Activated B cell treated with CpG ODN at 0.5 μM for 24 hours (primary cell): ENCODE measurements at regions not wholly inside any gene's neighbourhood (a gene's known extent, or its start where the extent isn't known, plus 50 kb on each side); places are given as distances from the start of the nearest gene placed in this dataset.

Source experiments
- ATAC-seq: fragments of 200-7000 bp; cut with Tn5 transposase; one replicate; pipeline ENCODE4 v1.10.0; 2021; ENCODE audit warnings: low read depth, mild to moderate bottlenecking, moderate library complexity
- CTCF ChIA-PET: fragments of 350-600 bp; sonication (Branson Sonifier 250); formaldehyde crosslinking; loops from one replicate; lab custom pipeline; 2021; ENCODE audit warnings: antibody characterized with exemption; lab: Charles Lee
- POLR2A ChIA-PET: fragments of 350-600 bp; sonication (Branson Sonifier 250); formaldehyde crosslinking; loops from one replicate; lab custom pipeline; 2021; ENCODE audit warnings: antibody characterized with exemption; lab: Charles Lee
- DNase-seq: peaks from one replicate; pipeline ENCODE4 v3.0.0; 2022
- H3K27ac Mint-ChIP-seq: one replicate; pipeline ENCODE4 v1.8.0; 2020; ENCODE audit warnings: mixed read lengths
- H3K27me3 Mint-ChIP-seq: one replicate; pipeline ENCODE4 v1.8.0; 2021; ENCODE audit warnings: mixed read lengths
- H3K36me3 Mint-ChIP-seq: one replicate; pipeline ENCODE4 v1.8.0; 2021; ENCODE audit warnings: low read depth, mixed read lengths
- H3K4me1 Mint-ChIP-seq: one replicate; pipeline ENCODE4 v1.8.0; 2021; ENCODE audit warnings: mixed read lengths
- H3K4me3 Mint-ChIP-seq: one replicate; pipeline ENCODE4 v1.8.0; 2020; ENCODE audit warnings: mild to moderate bottlenecking, mixed read lengths
- H3K9me3 Mint-ChIP-seq: one replicate; pipeline ENCODE4 v1.8.0; 2020; ENCODE audit warnings: mixed read lengths
- CTCF ChIP-seq: fragments of 200-600 bp; IDR thresholded peaks from one replicate; pipeline ENCODE4 v1.8.0; 2022; ENCODE audit warnings: antibody characterized with exemption, mild to moderate bottlenecking
- intact Hi-C: fragments of 100-400 bp; cut with micrococcal nuclease; formaldehyde crosslinking; loops from one replicate; pipeline ENCODE4 v1.15.1; 2024

- Mint-ChIP-seq H3K9me3 (peaks cover 10% of the 10 kb centered on the region), H3K36me3 (no peaks in the 10 kb centered on the region), H3K4me1 (no peaks in the 10 kb centered on the region), H3K27me3 (no peaks in the 10 kb centered on the region), H3K4me3 (no peak overlapping the region), H3K27ac (no peak overlapping the region)
- ChIA-PET POLR2A (no interaction called here), CTCF (no interaction called here)
- no peak for TF ChIP-seq CTCF
- ATAC-seq (no peak), DNase-seq (no peak)
- intact Hi-C loops, result no loop called here
Observed at GRCh38 chr4:24093446-24093845, 203.6 kb upstream of the PPARGC1A start.

- ChIA-PET CTCF (no interaction called here), POLR2A (no interaction called here)
- H3K9me3 Mint-ChIP-seq, result peaks cover 10% of the 10 kb centered on the region
- no peak for TF ChIP-seq CTCF
- H3K27ac Mint-ChIP-seq, result no peak overlapping the region
- no peak overlapping the region for H3K4me3 Mint-ChIP-seq
- DNase-seq, result no peak
- H3K27me3 Mint-ChIP-seq, result no peaks in the 10 kb centered on the region
- intact Hi-C loops, result no loop called here
- no peaks in the 10 kb centered on the region for H3K4me1 Mint-ChIP-seq
- ATAC-seq, result no peak
- no peaks in the 10 kb centered on the region for H3K36me3 Mint-ChIP-seq
Observed at GRCh38 chr4:24091639-24092233, 201.9 kb upstream of the PPARGC1A start.

- intact Hi-C loops, result no loop called here
- TF ChIP-seq CTCF, result no peak
- no peak overlapping the region for H3K27ac Mint-ChIP-seq
- CTCF ChIA-PET, result no interaction called here
- no peaks in the 10 kb centered on the region for H3K4me1 Mint-ChIP-seq
- no peak overlapping the region for H3K4me3 Mint-ChIP-seq
- H3K36me3 Mint-ChIP-seq, result no peaks in the 10 kb centered on the region
- POLR2A ChIA-PET, result no interaction called here
- DNase-seq (no peak), ATAC-seq (no peak)
- H3K27me3 Mint-ChIP-seq, result no peaks in the 10 kb centered on the region
- H3K9me3 Mint-ChIP-seq, result peaks cover 6% of the 10 kb centered on the region
Observed at GRCh38 chr4:24089851-24090534, 200.1 kb upstream of the PPARGC1A start.

GRCh38 chr4:24080871-24081270, 191.0 kb upstream of the PPARGC1A start:
- CTCF ChIA-PET, result no interaction called here
- TF ChIP-seq CTCF, result no peak
- no peak overlapping the region for H3K27ac Mint-ChIP-seq
- H3K4me1 Mint-ChIP-seq, result no peaks in the 10 kb centered on the region
- H3K27me3 Mint-ChIP-seq, result no peaks in the 10 kb centered on the region
- POLR2A ChIA-PET, result no interaction called here
- DNase-seq (no peak), ATAC-seq (no peak)
- no peak overlapping the region for H3K4me3 Mint-ChIP-seq
- H3K36me3 Mint-ChIP-seq, result no peaks in the 10 kb centered on the region
- intact Hi-C loops, result no loop called here
- H3K9me3 Mint-ChIP-seq, result no peaks in the 10 kb centered on the region

GRCh38 chr4:24078347-24078962, 188.6 kb upstream of the PPARGC1A start:
- no peaks in the 10 kb centered on the region for H3K4me1 Mint-ChIP-seq
- no peak for TF ChIP-seq CTCF
- H3K27me3 Mint-ChIP-seq, result no peaks in the 10 kb centered on the region
- no peak for DNase-seq
- POLR2A ChIA-PET, result no interaction called here
- CTCF ChIA-PET, result no interaction called here
- H3K9me3 Mint-ChIP-seq, result peaks cover 6% of the 10 kb centered on the region
- no peaks in the 10 kb centered on the region for H3K36me3 Mint-ChIP-seq
- H3K27ac Mint-ChIP-seq, result no peak overlapping the region
- no peak for ATAC-seq
- intact Hi-C loops, result no loop called here
- no peak overlapping the region for H3K4me3 Mint-ChIP-seq
